SK-N-MC (cell line): ENCODE measurements at regions not wholly inside any gene's neighbourhood (a gene's known extent, or its start where the extent isn't known, plus 50 kb on each side); places are given as distances from the start of the nearest gene placed in this dataset.

Experiments
- EZH2 ChIP-seq: fragments of 200-600 bp; sonication (generic); IDR thresholded peaks from one replicate; pipeline ENCODE4 v1.6.1; 2017; ENCODE audit warnings: antibody characterized with exemption
- FOXP2 ChIP-seq: optimal IDR thresholded peaks from 2 replicates; pipeline ENCODE3; 2011; ENCODE audit warnings: mild to moderate bottlenecking, moderate library complexity; ENCODE audit not compliant: insufficient read depth; ENCODE audit errors: extremely low read length, control extremely low read depth
- POLR2AphosphoS5 ChIP-seq: IDR thresholded peaks from 2 replicates; pipeline ENCODE4 v1.6.1; 2012; ENCODE audit warnings: mild to moderate bottlenecking, low read depth, low read length, borderline replicate concordance

DNA sequence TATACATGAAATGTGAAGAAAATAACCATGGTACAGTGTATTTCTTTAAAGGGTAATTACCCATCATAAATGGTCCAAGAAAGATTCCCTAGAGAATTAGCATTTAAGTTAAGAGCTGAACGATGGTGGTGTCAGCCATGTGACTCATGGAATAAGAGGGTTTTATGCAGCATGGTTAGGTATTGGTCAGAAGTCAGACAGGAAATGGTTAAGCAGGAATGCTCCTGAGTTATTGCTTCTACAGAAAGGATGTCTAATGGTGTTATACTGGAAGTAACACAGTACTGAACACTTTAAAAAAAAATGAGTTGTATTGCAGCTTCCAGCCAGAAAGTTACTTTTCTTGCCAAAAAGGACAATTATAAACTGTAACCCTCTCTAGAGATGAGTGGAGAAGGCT, 72.7 kb upstream of the UBE2E3 start:
- no peak for TF ChIP-seq POLR2AphosphoS5
- no peak for TF ChIP-seq EZH2
- TF ChIP-seq FOXP2, result no peak
